Lower leg skin (tissue), 4 donors: ENCODE measurements at regions not wholly inside any gene's neighbourhood (a gene's known extent, or its start where the extent isn't known, plus 50 kb on each side); places are given as distances from the start of the nearest gene placed in this dataset.

Source experiments
- DNase-seq, 2 donors: peaks; one replicate each; pipeline ENCODE4 v3.0.0-alpha.2; 2019; ENCODE audit warnings: low spot score in 2 of 2
- H3K4me3 ChIP-seq: fragments of 200-600 bp; sonication (generic); 2 replicates; pipeline ENCODE4 v1.5.1; 2017; ENCODE audit warnings: mild to moderate bottlenecking, low read depth; ENCODE audit not compliant: poor library complexity, severe bottlenecking
- POLR2A ChIP-seq, 2 donors: fragments of 450-650 bp; IDR thresholded peaks; one replicate each; pipeline ENCODE4 v1.6.1; 2016 to 2017; ENCODE audit warnings: antibody characterized with exemption in 2 of 2, mild to moderate bottlenecking in 1 of 2, moderate library complexity in 1 of 2
- WGBS, 2 donors: methylation state at CpG; one replicate each; pipeline ENCODE4 v1.1.5; 2018; 5-methylcytosine and 5-hydroxymethylcytosine counted together
- intact Hi-C: fragments of 100-400 bp; cut with DNase I; formaldehyde crosslinking; loops from one replicate; pipeline ENCODE4 v1.15.0; 2023; ENCODE audit warnings: low total_unique reads
- TF ChIP-seq, protein P1 (sequence below), 3 donors: fragments of 450-650 bp; IDR thresholded peaks; one replicate each; pipeline ENCODE4 v1.5.1; 2016; ENCODE audit warnings: antibody characterized with exemption in 3 of 3, mild to moderate bottlenecking in 3 of 3, moderate library complexity in 2 of 3

GRCh38 chr11:11789735-11790369 is 51.9 kb upstream of the USP47 start:
- TF ChIP-seq, protein P1, sequence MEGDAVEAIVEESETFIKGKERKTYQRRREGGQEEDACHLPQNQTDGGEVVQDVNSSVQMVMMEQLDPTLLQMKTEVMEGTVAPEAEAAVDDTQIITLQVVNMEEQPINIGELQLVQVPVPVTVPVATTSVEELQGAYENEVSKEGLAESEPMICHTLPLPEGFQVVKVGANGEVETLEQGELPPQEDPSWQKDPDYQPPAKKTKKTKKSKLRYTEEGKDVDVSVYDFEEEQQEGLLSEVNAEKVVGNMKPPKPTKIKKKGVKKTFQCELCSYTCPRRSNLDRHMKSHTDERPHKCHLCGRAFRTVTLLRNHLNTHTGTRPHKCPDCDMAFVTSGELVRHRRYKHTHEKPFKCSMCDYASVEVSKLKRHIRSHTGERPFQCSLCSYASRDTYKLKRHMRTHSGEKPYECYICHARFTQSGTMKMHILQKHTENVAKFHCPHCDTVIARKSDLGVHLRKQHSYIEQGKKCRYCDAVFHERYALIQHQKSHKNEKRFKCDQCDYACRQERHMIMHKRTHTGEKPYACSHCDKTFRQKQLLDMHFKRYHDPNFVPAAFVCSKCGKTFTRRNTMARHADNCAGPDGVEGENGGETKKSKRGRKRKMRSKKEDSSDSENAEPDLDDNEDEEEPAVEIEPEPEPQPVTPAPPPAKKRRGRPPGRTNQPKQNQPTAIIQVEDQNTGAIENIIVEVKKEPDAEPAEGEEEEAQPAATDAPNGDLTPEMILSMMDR (IDR thresholded peaks at IDR 0.05) = no peak
- no peak for TF ChIP-seq POLR2A (IDR thresholded peaks at IDR 0.05)
- intact Hi-C loops = loop anchor here (10.0 kb wide), 1 partner anchor 755 kb away; no protein-coding TSS in a partner anchor
- no peak for DNase-seq
- WGBS, 2 donors = 58 to 77% methylated on average over 5 of the region's 5 CpGs
- H3K4me3 ChIP-seq = no peak overlapping the region

GRCh38 chr11:11788063-11788710 is 53.6 kb upstream of the USP47 start:
- TF ChIP-seq, protein P1 (IDR thresholded peaks at IDR 0.05) = no peak
- no peak for TF ChIP-seq POLR2A (IDR thresholded peaks at IDR 0.05)
- intact Hi-C loops = loop anchor here (10.0 kb wide), 1 partner anchor 753 kb away; no protein-coding TSS in a partner anchor
- WGBS, 2 donors = 48 to 49% methylated on average over 7 of the region's 7 CpGs
- no peak overlapping the region for H3K4me3 ChIP-seq
- no peak for DNase-seq

DNA sequence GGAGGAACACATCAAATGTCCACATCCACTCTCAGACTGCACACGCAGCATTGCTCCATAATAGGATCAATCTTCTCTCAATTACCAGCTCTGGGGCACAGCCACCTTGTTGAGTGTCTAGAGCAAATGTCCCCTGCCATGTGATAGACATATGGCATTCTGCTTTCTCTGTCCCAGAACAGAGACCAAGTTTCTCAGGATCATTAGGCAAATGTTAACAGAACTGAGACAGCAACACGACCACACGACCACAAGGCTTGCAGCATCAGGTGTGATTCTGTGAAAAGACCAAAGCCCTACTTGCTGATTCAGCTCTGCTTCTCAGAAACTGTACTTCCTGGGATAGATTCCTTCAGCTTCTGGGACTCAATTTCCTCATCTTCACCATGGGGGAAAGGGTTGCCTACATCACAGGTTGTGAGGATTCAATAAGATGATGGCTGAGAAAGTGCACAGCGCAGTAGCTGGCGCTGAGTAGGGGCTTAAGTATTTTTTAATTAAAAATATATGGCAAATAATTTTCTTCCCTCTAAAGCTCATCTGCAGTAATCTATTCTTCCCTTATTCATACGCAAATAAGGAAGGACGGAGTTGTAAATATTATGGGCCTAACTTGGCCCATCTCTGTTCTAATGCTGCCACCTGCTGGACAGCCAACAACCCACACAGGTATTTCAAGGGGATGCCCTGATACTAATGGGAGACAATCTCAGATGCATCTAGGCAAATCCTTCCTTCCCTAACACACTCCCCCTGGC is 54.3 kb upstream of the USP47 start:
- intact Hi-C loops = loop anchor here (10.0 kb wide), 1 partner anchor 753 kb away; no protein-coding TSS in a partner anchor
- 64 to 66% methylated on average over 7 of the region's 7 CpGs for WGBS, 2 donors
- DNase-seq = peak; percentile 69 to 93
- no peak for TF ChIP-seq POLR2A (IDR thresholded peaks at IDR 0.05)
- TF ChIP-seq, protein P1 (IDR thresholded peaks at IDR 0.05) = no peak
- H3K4me3 ChIP-seq = no peak overlapping the region

DNA sequence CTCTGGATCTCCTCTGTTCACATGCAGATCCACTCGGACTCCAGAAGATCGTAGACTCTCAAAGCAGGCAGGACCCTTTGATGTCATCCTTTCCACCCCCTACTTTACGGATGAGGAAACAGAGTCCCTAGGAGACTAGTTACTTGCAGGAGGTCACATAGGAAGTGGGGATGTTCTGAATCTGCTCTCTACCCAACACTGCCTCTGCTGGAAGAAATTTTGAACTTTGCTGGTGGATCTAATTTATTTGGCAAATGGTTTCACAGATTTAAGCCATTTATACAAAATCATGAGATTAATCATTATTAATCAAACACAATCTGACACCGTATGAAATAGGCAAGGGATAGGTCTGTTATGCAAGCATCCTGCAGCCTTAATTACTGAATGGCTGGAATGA is 55.0 kb upstream of the USP47 start:
- 67 to 72% methylated on average over 4 of the region's 4 CpGs for WGBS, 2 donors
- no peak overlapping the region for H3K4me3 ChIP-seq
- intact Hi-C loops = loop anchor here (10.0 kb wide), 1 partner anchor 752 kb away; no protein-coding TSS in a partner anchor
- DNase-seq = no peak
- TF ChIP-seq POLR2A (IDR thresholded peaks at IDR 0.05) = no peak
- TF ChIP-seq, protein P1 (IDR thresholded peaks at IDR 0.05) = no peak

DNA sequence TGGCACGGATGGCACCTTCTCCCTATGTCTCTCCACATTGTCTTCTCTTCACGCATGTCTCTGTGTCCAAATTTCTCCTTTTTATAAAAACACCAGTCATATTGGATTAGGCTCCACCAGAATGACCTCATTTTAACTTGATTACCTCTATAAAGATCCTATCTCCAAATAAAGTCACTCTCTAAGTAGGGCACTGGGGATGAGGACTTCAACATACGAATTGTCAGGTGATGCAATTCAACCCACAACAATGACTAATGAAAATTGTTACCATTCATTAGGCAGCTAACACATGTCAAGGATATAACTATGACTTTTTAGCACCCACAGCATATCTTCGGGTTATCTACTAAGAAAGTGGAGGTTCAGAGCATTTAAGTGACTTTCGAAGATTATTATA is 55.5 kb upstream of the USP47 start:
- intact Hi-C loops = loop anchor here (10.0 kb wide), 1 partner anchor 751 kb away; no protein-coding TSS in a partner anchor
- WGBS, 2 donors = 77 to 85% methylated on average over 5 of the region's 5 CpGs

More for the DNA sequence above, 55.5 kb upstream of the USP47 start:
- no peak for TF ChIP-seq POLR2A (IDR thresholded peaks at IDR 0.05)
- TF ChIP-seq, protein P1 (IDR thresholded peaks at IDR 0.05) = no peak
- no peak for DNase-seq
- H3K4me3 ChIP-seq = no peak overlapping the region
